COLO668 (cell line): ENCODE measurements at regions not wholly inside any gene's neighbourhood (a gene's known extent, or its start where the extent isn't known, plus 50 kb on each side); places are given as distances from the start of the nearest gene placed in this dataset.

Experiments used
- DNase-seq: peaks from one replicate; lab custom pipeline; 2025; ENCODE audit not compliant: unreplicated experiment; lab: John Stamatoyannopoulos, UW

DNA sequence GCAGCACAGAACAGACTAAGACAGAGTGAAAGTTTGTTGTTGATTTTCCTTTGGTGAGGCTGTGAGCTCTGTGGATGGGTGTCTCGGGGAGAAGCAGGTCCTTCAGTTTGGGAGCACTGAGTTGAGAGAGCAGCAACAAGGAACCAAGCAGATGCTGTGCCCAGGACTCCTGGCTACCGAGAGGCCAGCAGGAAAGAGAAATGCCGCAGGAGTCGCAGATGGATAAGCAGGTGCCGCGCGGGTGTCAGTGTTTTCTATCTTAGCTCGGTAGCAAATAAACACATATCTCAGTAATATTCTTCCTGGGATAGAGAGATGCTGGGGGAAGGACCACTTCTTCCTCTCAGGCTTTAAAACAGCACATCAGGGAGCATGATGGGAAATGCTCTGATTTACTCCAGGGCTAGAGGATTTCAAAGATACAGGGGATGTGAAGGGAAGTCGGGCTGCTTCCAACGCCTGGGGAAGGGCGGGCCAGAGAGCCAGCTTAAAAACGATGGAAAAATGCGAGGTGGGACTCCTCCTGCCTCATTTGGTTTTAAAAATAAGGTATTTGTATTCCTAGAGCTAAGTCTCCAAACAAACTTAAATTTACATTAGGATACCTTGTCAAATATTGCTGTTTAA, 470.7 kb upstream of the B3GAT1 start:
- DNase-seq, result no peak

DNA sequence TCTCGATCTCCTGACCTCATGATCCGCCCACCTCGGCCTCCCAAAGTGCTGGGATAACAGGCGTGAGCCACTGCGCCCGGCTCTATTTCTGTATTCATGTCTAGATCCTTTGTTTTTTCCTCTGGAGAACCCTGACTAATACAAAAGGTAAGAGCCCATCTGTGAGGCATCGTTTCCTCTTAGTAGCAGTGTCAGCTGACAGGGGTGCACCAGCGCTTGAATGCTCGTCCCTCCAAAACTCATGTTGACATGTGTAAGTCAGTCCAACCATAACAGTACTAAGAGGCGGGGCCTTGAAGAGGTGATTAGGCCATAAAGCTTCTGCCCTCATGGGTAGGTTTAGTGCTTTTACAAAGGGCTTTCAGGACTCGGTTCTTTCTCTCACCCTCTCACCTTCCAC, 470.1 kb upstream of the B3GAT1 start:
- no peak for DNase-seq

DNA sequence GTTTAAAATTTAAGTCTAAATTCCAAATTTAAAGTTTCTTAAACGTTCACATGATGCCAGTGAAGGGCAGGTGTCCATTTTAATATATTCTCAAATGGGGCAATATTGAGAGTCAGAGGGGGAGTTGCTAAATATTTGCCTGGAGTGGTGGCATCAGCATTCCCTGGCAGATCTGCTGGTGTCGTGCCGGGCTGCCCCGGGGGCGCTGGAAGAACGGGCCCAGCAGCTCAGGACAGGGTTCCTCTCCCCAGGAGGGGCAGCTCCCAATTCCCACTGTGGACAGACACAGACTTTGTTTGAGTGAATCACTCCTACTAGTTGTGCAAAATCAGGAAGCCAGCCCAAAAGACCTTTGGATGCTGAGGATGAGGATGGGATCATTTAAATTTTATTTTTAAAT, 468.7 kb upstream of the B3GAT1 start:
- DNase-seq, result no peak

- no peak for DNase-seq
Observed at GRCh38 chr11:134879931-134880330, 467.9 kb upstream of the B3GAT1 start.

GRCh38 chr11:134879341-134879740, 467.3 kb upstream of the B3GAT1 start:
- no peak for DNase-seq

GRCh38 chr11:134878785-134879184, 466.7 kb upstream of the B3GAT1 start:
- DNase-seq, result no peak

DNA sequence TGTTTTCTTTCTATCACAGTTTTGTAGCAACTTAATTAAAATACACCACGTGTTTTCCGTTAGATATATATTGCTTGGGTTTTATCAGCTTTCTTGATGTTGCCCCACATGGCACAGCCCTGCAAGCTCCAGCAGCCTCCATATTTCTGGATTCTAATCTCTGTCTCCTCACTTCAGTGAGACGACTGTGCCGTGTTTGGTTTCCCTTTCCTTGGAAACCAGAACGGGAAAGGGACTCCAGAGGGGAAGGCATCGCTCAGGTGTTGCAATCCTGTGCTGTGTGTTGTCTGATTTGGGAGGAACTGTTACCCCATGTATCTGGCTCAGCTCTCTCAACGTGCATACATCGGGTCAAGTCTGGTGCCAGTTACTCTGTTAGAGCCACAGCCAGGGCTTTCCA, 464.2 kb upstream of the B3GAT1 start:
- no peak for DNase-seq

DNA sequence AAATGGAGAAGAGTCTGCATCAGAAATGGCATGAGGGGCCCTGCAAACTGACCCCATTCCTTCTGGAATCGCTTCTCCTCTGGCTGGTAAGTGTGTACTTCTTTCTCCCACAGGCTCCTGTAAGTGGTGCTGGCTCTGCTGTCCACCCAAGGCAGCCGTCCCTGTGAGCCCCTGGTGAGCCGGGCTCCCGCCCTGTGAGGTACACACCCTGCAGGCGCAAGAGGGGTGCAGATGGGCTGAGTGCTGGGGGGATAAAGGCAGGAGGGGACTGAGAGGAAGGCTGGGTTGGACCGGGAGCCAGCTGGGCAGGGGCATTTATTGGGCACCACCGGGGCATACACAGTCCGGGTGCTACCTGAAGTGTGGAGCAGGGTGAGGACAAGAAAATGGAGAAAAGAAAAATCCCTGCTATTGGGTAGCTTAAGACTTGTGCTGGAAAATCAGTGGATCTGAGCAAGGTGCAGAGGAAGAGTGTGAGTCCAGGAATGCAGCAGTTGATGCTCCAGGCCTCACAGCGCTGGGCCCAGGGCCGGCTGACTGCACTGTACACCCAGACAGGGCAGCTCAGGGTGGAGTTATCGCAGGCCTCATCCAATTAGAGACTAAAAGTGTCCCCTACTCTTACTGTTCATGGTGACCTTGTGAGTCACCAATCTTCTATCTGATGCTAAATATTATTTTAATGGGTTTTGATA, 455.1 kb upstream of the B3GAT1 start:
- no peak for DNase-seq

DNA sequence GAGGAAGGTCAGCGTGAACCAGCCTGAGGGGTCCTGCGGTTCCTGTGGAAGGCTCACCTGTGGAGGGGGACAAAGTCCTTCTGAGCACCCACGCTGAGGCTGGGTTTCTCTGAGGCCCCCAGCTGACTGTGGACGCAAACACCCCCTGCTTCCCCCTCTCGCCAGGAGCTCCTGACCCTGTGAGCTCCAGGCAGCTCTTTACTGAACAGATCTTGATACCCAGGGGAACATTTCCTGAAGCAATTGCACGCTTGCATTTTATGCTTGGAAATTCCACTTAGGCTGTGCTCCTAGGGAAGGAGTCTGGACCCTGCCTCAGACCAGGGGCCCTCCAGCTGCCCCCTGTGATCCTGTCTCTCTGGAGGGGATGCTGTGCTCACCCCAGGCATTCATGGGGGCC, 454.2 kb upstream of the B3GAT1 start:
- DNase-seq, result no peak

DNA sequence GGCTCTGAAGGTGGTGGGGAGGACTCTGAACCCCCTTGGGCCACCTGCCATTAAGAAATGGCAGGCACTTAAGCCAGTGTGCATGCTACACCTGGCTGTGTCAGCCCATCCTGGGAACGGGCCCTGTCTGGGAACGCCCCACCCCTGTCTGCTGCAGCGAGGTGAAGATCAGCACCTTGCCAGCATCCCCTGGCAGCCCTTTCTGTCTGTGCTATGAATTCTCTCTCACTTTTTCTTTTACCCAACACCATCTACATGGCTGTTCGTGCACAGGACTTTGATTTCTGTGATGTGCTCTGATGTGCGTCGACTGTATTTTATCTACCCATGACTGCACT, 452.9 kb upstream of the B3GAT1 start:
- DNase-seq, result no peak

GRCh38 chr11:134864233-134864967, 452.4 kb upstream of the B3GAT1 start:
- no peak for DNase-seq

DNA sequence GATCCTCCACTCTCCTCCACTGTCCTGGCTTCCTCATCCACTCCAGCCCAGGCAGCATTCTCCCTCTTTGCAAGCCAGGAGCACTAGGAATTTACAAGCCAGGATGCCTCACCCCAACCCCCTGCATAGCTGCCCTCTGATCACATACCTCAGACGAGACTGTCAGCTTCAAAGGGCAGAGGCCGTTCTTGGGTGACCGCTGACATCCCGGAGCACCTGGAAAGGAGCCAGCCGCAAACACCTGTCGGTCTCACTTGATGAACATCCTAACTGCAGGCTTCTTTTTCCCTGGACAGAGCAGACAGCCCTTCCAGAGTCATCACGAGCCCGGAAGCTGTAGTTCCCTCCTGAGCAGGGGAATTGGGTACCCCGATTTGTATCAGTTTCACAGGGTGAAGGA, 451.3 kb upstream of the B3GAT1 start:
- DNase-seq, result peak; percentile 9

- no peak for DNase-seq
Observed at GRCh38 chr11:134862587-134863195, 450.6 kb upstream of the B3GAT1 start.

- no peak for DNase-seq
Observed at GRCh38 chr11:134862105-134862502, 450.1 kb upstream of the B3GAT1 start.

- DNase-seq, result no peak
Observed at GRCh38 chr11:134861490-134862104, 449.6 kb upstream of the B3GAT1 start.

- no peak for DNase-seq
Observed at GRCh38 chr11:134858783-134859480, 446.9 kb upstream of the B3GAT1 start.

DNA sequence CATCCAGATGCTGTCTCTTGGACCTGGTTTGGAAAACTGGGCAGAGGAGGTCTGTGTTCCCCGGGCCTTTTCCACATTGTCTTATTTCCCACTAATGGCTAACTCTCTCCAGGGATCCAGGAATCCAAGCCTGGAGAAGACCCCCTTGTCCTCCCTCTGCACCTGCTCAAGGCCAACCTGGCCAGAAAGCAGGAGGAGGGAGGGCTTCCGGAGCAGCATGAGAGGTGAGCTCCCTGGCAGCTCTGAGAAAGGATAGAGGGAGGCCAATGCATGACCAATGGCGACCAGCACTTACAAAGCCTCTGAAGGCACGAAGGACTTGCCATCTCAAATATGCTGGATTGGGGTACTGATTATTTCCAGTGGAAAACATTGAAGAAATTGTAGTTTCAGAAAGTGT, 445.0 kb upstream of the B3GAT1 start:
- DNase-seq, result no peak

- DNase-seq, result no peak
Observed at GRCh38 chr11:134856056-134856971, 444.3 kb upstream of the B3GAT1 start.

GRCh38 chr11:134853992-134854991, 442.2 kb upstream of the B3GAT1 start:
- DNase-seq, result no peak
